ENCODE measurements at regions not wholly inside any gene's neighbourhood (a gene's known extent, or its start where the extent isn't known, plus 50 kb on each side); places are given as distances from the start of the nearest gene placed in this dataset.

DNA sequence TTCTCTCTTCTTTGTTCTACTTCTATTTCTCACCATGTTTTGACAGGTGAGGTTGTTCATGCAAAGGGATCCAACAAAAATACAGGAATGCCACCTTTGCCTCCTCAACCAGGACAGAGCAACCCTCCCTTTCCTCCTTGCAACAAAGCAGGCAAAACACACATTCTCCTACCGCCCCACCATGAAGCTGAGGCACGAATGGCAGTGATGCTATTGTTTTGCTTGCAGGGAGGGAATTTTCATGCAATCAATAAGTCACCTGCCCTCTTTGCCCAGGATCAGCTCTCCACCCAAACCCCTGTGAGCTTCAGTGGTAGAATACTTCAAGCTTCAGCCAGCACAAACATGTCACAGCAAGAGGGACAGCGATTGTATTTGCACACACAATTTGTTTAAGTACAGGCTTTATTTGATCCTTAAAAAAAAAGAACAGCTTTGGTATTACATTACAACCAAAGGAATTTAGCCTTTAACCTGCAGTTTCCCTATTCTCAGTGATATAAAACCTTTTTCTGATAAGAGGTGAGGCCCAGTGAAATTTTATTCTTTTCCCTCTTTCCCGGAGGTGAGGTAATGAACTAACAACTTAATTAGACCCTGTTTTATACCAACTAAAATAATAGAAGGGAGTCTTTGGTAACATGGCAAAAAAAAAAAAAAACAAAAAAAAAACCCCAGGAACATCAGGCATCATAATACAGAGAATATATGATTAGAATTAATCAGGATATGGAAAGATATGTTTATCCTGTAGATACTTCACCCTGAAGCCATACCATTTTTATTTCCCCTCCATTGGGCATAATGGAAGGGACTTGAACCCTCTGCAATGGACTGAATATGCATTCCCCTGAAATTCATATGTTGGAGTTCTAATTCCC is 87.0 kb upstream of the EEA1 start:
- peak; percentile 28 for DNase-seq

GRCh38 chr12:93016752-93017350 is 87.8 kb upstream of the EEA1 start:
- no peak for DNase-seq

DNA sequence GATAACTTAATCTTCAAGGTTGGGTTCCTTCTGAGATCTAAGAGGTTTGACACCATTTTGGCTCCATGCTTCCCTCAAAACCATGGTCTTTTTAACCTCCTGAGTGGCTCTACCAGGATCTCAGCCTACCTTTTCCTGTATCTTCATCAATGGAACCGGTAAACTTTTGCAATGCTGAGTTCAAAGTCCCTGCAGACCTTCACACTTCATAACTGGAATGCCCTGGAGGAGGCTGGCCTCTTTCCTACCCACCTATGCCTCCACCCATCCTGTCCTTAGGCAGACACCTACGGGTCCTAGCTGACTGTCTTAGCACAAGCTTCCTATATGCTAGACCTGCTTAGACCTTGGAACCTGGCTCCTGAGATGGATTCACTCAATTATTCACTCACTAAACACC is 89.5 kb upstream of the EEA1 start:
- no peak for DNase-seq

GRCh38 chr12:93019212-93019927 is 90.3 kb upstream of the EEA1 start:
- DNase-seq = no peak

GRCh38 chr12:93019975-93020630 is 91.0 kb upstream of the EEA1 start:
- peak; percentile 66 for DNase-seq

GRCh38 chr12:93020631-93021597 is 91.8 kb upstream of the EEA1 start:
- no peak for DNase-seq

DNA sequence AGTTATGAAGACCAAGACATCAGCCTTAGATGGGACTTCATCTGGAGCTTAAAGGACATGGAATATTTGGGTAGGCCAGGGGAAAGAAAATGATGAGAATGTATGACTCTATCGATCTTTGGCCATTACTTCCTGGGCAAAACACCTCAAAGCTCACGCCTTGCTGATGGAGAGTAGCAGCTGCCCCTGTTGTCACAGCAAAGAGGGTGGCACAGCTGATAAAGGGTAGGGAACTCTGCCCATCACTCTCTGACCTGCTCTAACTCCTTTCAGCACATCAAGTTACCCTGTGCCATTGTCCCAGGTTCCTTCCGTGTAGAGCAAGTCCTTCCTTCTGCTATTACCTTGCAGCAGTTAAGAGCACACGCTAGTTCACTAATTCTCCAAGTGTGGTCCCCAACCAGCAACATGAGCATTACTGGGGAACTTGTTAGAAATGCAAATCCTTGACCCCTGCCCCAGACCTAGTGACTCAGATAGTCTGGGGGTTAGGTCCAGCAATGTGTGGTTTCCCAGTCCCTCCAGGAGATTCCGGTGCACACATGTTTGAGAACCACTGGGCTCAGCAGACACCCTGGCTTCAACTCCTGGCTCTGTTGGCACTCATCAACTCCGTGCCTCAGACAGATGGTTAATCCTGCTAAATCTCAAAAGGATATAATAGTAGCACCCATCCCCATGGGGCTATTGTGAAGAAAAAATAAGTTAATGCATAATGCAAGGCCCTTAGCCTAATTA is 93.7 kb upstream of the EEA1 start:
- no peak for DNase-seq

- DNase-seq = peak; percentile 30
Observed at GRCh38 chr12:93025145-93026103, 96.3 kb upstream of the EEA1 start.

GRCh38 chr12:93027041-93027440 is 97.9 kb upstream of the EEA1 start:
- DNase-seq = no peak

DNA sequence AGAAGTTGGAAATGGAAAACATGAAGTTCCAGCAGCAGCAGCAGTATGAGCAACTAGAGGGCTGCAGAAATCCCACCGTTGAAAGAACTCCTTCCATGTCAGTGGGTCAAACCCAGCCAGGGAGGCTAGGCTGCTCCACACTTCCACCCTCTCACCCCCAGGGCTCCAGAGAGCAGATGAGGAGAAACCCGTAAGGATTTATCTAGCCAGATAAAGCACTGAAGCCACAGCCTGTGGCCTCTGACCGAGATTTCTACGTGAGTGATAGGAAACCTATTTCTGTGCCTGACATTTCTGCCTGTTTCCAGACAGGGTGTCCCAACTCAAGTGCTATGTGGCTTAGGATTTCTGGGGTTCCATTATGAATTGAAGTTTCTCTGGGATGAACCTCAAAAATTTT is 100.0 kb upstream of the EEA1 start:
- DNase-seq = no peak

DNA sequence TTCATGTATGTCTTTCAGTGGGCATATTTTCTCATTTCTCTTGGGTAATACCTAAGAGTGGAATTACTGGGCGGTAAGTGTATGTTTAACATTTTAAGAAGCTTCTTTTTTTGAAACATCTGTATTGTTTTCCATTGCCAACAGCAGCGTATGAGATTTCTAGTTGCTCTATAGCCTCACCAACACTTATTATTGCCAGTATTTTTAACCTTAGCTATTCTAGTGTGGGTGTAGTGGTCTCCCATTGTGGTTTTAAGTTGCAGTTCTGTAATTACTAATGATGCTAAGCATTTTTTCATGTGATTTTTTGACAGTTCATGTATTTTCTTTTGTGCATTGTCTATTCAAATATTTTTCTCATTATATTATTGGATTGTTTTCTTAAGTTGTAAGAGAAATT is 101.9 kb upstream of the EEA1 start:
- no peak for DNase-seq

DNA sequence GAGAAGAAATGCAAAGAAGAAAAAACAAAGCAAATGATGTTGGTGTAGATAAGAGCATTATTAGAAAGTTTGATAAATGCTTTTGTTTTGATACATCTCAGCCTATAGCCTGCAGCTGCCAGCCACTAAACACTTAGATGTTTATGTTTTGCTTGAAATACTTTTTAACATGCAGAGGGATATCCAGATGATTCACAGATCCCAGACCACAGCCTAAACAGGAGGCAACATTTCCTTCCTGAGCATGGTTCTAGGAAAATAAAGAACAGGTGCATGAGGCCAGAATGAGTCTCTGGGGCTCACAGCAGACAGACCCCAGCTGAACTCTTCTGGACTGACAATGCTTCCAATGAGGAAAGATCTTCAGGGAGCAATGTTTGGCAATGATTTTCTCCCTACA is 103.7 kb upstream of the EEA1 start:
- DNase-seq = no peak

DNA sequence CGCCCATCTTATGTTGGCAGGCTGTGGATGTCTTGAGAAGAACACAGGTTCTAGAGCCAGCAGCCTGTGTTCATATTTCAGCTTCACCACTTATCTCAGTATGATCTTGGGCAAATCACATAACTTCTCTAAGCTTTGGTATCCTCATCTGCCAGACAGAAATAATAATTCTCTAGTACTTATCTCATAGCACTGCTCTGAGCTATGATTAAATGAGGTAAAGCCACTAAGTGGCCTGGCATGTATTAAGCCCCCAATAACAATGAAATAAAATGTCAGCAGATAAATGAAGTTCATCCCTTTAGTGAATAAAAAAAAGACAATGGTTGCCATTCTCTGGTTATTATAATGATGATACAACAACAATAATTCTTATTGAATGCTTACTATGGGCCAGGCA is 104.9 kb upstream of the EEA1 start:
- DNase-seq = no peak

GRCh38 chr12:93039062-93039461 is 110.0 kb upstream of the EEA1 start:
- DNase-seq = no peak

- no peak for DNase-seq
Observed at GRCh38 chr12:93039930-93040329, 110.8 kb upstream of the EEA1 start.

DNA sequence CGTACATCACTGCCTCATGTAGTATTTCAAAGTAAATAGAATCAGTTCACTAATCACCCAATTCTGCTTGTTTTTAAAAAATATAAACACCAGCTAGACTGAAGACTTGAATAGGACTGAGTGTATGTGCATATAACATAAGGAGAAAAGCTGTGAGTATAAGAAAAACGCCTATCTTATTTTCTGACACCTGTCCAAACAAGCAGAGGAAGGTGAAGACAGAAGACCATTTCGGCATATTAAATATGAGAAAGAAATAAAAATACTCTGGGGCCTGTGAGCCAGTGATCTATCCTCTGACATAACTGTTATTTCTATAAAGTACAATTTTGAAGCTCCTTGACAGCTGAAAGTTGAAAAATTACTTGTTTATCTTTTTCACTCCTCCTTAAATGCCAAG is 111.3 kb upstream of the EEA1 start:
- DNase-seq = no peak

DNA sequence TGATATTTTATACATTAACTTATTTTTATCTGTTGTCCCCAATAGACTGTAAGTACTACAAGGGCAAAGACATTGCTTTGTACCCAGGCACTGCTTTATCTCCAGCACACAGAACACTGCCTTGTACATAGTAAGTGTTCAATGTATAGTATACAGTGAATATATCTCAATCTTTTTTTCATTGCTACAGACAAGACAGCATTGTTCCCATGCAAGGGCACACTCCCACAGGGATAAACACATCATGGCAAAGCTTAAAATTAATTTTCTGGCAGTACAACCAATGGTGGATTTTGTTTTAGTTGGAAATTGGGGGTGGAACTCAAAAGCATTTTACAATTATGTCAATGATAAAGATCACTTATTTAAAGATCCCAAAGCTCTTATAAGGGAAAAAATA is 112.3 kb upstream of the EEA1 start:
- DNase-seq = no peak

DNA sequence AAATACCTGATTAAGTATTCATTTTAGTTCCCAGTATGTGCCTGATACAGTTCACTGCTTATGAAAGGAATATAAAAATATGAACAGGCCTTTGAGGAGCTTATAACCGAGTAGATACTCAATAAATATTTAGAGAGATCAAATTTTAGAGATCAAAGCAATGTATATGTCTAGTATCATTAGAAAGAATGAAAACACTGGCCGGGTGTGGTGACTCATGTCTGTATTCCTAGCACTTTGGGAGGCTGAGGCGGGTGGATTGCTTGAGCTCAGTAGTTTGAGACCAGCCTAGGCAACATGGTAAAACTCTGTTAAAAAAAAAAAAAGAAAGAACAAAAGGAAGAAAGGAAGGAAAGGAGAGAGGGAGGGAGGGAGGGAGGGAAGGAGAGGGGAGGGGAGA is 113.2 kb upstream of the EEA1 start:
- no peak for DNase-seq

- no peak for DNase-seq
Observed at GRCh38 chr12:93042684-93043083, 113.6 kb upstream of the EEA1 start.

- DNase-seq = no peak
Observed at GRCh38 chr12:93043192-93043876, 114.2 kb upstream of the EEA1 start.

Measured in DMS153 (cell line).